Esophagus squamous epithelium (tissue), 4 donors: ENCODE measurements at regions not wholly inside any gene's neighbourhood (a gene's known extent, or its start where the extent isn't known, plus 50 kb on each side); places are given as distances from the start of the nearest gene placed in this dataset.

ENCODE experiments used
- CTCF ChIP-seq, 6 experiments: fragments of 450-650 bp in 4 of 6; fragments of 200-600 bp in 2 of 6; sonication (generic) in 2 of 6; IDR thresholded peaks; one replicate each; pipeline ENCODE4 v1.5.1; 2016 to 2019; ENCODE audit warnings: antibody characterized with exemption in 6 of 6, mild to moderate bottlenecking in 4 of 6, moderate library complexity in 4 of 6
- POLR2A ChIP-seq, 4 donors: fragments of 450-650 bp; IDR thresholded peaks; one replicate each; pipeline ENCODE4 v1.6.1; 2017; ENCODE audit warnings: antibody characterized with exemption in 4 of 4, mild to moderate bottlenecking in 4 of 4, moderate library complexity in 3 of 4

- no peak for TF ChIP-seq CTCF (IDR thresholded peaks at IDR 0.05)
- TF ChIP-seq POLR2A (IDR thresholded peaks at IDR 0.05): no peak
Measured at GRCh38 chr20:60354024-60354580, 395.9 kb downstream of the CDH26 start.
